Fibroblast of villous mesenchyme (primary cell): ENCODE measurements at regions not wholly inside any gene's neighbourhood (a gene's known extent, or its start where the extent isn't known, plus 50 kb on each side); places are given as distances from the start of the nearest gene placed in this dataset.

Experiments used
- DNase-seq: peaks from one replicate; pipeline ENCODE4 v3.0.0-alpha.2; 2010; ENCODE audit warnings: low read depth
- H3K4me3 ChIP-seq: 2 replicates; pipeline ENCODE4 v1.5.1; 2011; ENCODE audit warnings: low read depth, mild to moderate bottlenecking, low read length
- TF ChIP-seq, protein P1 (sequence below): IDR thresholded peaks from 2 replicates; pipeline ENCODE4 v1.5.1; 2012; ENCODE audit warnings: low read depth, mild to moderate bottlenecking, low read length; ENCODE audit not compliant: insufficient read depth

DNA sequence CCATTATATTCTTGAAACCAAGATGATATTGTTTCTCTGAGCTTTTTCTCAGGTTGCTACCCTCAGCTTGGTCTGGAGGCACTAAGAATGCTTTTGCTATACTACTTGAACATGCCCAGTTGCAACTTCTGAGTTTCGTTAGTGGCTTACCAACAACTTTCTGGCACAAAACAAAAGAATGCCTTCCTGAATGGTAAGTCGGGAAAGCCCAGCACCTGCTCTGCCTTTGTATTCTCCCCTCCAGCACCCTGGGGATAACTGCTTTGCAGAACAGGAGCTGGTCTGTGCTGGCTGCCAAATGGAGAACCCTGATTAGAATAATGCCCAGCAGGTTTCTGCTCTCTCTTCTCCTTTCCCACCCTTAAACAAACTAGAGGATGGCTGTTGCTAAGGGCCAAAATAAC lies 149.3 kb downstream of the TGFB2 start:
- DNase-seq = no peak
- H3K4me3 ChIP-seq = no peak overlapping the region
- TF ChIP-seq, protein P1, sequence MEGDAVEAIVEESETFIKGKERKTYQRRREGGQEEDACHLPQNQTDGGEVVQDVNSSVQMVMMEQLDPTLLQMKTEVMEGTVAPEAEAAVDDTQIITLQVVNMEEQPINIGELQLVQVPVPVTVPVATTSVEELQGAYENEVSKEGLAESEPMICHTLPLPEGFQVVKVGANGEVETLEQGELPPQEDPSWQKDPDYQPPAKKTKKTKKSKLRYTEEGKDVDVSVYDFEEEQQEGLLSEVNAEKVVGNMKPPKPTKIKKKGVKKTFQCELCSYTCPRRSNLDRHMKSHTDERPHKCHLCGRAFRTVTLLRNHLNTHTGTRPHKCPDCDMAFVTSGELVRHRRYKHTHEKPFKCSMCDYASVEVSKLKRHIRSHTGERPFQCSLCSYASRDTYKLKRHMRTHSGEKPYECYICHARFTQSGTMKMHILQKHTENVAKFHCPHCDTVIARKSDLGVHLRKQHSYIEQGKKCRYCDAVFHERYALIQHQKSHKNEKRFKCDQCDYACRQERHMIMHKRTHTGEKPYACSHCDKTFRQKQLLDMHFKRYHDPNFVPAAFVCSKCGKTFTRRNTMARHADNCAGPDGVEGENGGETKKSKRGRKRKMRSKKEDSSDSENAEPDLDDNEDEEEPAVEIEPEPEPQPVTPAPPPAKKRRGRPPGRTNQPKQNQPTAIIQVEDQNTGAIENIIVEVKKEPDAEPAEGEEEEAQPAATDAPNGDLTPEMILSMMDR = no peak

DNA sequence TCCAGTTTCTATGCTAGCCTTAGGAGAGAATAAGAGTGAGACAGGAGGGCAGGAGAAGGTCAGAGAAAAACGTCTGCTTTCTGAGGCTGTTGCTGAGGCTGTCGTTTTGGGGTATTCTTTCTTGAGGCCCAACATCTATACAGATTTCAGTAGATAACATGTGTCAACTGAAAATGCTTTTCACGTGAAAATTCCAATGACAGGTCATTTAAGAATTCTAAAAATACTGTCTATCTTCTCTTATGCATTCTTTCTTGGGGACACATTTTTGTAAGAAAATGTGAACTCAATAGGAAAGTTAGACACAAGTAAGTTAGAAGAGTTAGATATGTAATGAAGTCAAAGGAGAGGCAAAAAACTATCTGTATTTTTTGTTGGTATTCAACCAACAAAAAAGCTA lies 150.8 kb downstream of the TGFB2 start:
- H3K4me3 ChIP-seq = no peak overlapping the region
- DNase-seq = no peak
- TF ChIP-seq, protein P1 = no peak

DNA sequence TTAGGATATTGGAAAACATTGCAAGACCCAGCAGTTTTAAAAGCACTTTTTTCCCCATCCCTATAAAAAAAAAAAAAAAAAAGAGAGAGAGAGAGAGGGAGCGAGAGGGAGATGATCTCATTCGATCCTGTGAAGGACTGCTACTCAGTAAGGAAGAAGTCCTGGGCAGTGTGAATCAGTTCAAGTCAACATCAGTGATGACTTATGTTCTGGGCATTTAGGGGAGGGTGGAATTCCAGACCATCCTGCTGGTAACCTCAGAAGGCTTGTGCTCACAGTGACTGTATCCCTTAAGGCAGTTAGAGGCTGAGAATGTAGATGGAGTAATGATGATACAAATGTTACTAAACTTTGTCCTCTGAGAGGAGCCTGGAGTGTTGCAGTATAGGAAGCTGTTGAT lies 151.4 kb downstream of the TGFB2 start:
- peak; percentile 98 for DNase-seq
- no peak overlapping the region for H3K4me3 ChIP-seq

DNA sequence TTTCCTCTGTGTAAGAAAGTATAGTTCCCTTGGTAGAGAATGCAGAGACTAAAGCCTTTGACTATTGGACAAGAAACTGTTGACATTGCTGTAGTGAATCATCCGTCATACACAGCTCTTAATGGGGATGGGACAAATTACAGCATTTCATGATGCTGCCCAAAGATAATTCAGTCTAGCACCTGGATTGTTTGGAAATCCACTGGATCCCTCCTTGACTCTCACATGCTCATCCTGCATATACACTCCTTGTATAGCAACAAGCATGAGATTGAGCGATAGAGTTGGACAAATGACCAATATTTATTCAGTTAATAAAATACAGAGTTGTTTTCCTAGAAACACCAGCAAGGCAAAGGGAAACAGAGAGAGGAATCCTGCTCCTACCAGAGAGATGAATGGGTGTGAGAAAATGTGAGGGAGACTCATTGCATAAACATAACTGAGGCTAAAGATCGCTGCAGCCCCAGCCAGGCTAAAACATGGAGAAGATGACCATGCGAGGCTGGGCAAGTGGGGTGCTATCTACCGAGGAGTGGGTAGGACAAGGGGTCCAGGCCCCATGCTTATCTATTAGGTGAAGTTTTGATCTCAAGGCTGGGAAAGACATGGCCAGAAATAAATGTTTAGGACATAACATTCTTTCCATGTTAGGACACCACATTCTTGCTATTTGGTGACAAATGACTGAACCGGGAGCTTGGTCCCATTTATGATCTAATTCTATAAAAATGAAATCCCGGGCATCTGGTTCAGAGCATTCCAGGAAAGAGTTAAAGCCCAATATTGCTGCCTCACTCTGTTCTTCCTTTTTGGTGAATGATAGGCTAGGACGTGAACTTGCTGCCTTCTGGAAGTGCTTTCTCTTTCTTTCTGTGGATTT lies 153.2 kb downstream of the TGFB2 start:
- H3K4me3 ChIP-seq = peak overlapping the region; percentile 44
- TF ChIP-seq, protein P1 = no peak
- DNase-seq = peak; percentile 74

More for the DNA sequence above, 151.4 kb downstream of the TGFB2 start:
- TF ChIP-seq, protein P1 = no peak

DNA sequence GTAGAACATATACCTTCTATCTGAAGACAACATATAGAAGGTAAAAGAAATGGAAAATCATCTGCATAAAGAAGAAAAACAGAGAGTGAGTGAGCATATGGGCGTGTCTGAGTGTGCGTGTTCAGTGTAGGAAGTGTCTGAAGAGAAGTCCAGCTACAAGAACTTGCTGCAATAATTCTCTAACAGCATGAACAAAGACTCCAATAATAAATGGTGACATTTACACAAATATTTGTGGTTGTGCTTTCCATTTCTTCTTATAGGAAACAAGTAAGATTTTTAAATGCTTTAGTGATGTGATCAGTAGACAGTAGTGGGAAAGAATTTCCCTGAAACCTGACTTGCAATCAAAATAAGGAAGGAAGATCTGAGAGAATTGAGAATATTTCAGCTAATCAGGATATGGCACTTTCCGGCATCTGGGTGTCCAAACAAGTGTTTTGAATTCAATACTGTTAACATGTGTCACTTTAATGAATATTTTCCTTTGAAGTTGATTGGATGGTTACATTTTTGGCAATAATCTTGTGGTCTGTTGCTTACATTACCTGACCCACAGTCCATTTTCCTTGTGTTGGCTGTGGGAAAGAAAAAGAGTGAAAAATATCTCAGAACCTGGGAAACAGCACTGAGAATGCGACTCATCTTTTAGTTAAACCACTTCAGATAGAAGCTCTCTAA lies 154.0 kb downstream of the TGFB2 start:
- peak; percentile 90 for DNase-seq
- peak overlapping the region; percentile 44 for H3K4me3 ChIP-seq
- TF ChIP-seq, protein P1 = no peak

DNA sequence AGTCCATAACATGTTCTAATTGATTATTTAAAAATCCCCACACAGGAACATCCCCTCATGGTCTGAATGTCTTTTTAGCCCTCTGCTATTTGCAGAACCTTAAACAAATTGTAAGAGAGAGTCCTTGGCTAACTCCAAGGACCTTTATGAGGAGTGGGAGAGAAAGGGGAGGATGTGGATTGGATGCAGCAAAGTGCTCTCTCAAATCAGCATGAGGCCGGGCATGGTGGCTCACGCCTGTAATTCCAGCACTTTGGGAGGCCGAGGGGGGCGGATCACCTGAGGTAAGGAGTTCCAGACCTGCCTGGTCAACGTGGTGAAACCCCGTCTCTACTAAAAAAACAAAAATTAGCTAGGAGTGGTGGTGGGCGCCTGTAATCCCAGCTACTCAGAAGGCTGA lies 154.8 kb downstream of the TGFB2 start:
- TF ChIP-seq, protein P1 = no peak
- no peak for DNase-seq
- H3K4me3 ChIP-seq = no peak overlapping the region
